PC-9 (cell line): ENCODE measurements at regions not wholly inside any gene's neighbourhood (a gene's known extent, or its start where the extent isn't known, plus 50 kb on each side); places are given as distances from the start of the nearest gene placed in this dataset.

Source experiments
- EZH2 ChIP-seq: fragments of 200-600 bp; sonication (generic); IDR thresholded peaks from 2 replicates; pipeline ENCODE4 v1.8.0; 2017; ENCODE audit warnings: antibody characterized with exemption, low read depth
- TF ChIP-seq, protein P1 (sequence below): fragments of 200-600 bp; sonication (generic); conservative IDR thresholded peaks from 2 replicates; pipeline ENCODE4 v1.6.1; 2017; ENCODE audit warnings: mixed run types, antibody characterized with exemption, mild to moderate bottlenecking, moderate library complexity

DNA sequence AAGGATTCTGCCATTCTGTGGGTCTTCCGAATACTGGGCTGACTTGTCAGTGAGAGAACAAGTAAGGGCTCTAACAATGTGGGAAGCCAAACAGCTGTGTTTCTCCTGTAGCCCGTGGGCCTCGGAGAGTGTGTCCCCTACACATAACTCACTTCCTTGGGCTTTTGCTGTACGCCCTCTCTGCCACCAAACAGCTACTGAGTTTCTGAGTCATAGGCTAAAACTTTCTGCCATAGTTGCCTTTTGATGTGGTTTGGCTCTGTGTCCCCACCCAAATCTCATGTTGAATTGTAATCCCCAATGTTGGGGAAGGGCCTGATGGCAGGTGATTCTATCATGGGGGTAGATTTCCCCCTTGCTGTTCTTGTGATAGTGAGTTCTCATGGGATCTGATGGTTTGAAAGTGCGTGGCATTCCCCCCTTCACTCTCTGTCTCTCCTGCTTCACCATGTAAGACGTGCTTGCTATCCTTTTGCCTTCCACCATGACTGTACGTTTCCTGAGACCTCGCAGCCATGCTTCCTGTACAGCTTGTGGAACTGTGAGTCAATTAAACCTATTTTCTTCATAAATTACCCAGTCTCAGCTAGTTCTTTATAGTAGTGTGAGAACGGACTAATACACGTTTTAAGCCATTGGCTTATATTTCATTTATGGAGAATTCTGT, 194.8 kb upstream of the HMCN1 start:
- TF ChIP-seq, protein P1, sequence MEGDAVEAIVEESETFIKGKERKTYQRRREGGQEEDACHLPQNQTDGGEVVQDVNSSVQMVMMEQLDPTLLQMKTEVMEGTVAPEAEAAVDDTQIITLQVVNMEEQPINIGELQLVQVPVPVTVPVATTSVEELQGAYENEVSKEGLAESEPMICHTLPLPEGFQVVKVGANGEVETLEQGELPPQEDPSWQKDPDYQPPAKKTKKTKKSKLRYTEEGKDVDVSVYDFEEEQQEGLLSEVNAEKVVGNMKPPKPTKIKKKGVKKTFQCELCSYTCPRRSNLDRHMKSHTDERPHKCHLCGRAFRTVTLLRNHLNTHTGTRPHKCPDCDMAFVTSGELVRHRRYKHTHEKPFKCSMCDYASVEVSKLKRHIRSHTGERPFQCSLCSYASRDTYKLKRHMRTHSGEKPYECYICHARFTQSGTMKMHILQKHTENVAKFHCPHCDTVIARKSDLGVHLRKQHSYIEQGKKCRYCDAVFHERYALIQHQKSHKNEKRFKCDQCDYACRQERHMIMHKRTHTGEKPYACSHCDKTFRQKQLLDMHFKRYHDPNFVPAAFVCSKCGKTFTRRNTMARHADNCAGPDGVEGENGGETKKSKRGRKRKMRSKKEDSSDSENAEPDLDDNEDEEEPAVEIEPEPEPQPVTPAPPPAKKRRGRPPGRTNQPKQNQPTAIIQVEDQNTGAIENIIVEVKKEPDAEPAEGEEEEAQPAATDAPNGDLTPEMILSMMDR: no peak
- no peak for TF ChIP-seq EZH2
